Islet of Langerhans (tissue), 1 donor: ENCODE measurements at regions not wholly inside any gene's neighbourhood (a gene's known extent, or its start where the extent isn't known, plus 50 kb on each side); places are given as distances from the start of the nearest gene placed in this dataset.
"Not testable (repeated sequence)": the region's sequence is repeated elsewhere in the genome, so short reads cannot be mapped to it uniquely, and the experiment has no call there.

ENCODE experiments used
- FAIRE-seq: peaks from one replicate; lab custom pipeline; 2011; peaks lifted over from hg19 to GRCh38; lab: Jason Lieb, UNC

DNA sequence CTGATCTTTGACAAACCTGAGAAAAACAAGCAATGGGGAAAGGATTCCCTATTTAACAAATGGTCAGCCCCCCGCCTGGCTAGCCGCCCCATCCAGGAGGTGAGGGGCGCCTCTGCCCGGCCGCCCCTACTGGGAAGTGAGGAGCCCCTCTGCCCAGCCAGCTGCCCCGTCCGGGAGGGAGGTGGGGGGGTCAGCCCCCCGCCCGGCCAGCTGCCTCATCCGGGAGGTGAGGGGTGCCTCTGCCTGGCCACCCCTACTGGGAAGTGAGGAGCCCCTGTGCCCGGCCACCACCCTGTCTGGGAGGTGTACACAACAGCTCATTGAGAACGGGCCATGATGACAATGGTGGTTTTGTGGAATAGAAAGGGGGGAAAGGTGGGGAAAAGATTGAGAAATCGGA is 717.1 kb downstream of the COL12A1 start:
- FAIRE-seq = not testable (repeated sequence)

DNA sequence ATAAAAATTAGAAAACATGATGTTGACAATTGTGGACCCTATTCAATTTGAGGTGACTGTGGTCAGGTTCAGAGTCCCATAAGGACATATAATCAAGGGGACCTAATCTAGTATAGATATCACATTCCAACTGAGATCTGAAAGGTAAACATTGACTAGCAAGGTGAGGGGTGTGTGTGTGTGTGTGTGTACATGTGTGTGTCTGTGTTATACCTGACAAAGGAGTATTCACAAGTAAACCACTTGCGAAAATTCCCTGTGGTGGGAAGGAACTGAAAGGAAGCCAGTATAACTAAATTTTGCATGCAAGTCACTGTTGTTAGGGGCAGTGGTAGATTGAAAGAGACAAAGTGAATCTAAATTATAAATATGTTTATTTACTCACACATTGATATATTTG is 723.7 kb downstream of the COL12A1 start:
- FAIRE-seq = no peak

DNA sequence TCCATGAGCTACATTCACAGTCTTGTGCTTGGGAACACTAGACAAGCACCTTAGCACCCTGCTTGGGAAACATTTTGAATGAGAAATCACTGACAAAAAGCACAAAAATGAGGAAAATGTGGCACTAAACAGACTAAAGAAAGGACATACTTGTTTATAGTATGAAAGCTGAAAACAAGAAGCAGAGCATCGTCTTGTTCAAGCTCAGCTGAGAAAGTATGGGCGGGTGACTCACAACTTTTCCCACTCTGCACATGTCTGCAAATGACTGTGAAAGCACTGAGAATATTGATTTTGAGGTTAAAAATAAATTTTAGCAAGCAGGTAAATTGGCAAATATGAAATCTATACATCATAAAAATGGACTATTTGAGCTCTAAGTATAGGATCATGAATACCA is 725.3 kb downstream of the COL12A1 start:
- FAIRE-seq = no peak

DNA sequence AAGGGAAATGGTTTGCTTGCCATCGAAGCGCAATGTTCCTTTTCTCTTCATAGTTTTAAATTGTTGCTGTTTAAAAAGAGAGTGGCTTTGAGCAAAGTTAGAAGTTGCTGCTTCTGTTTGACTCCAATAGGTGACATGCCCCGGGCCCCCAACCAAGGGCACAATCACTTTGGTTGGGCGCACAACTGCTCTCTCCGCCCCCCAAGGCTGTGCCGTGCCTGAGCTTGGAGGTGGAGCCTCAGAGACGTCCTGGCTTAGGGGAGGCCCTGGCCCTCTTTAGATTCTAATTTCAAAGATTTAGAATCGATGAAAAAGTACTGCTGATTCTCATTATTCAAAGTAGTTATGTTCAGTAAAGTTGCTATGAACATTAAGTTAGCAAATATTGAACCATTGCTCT is 725.9 kb downstream of the COL12A1 start:
- no peak for FAIRE-seq

DNA sequence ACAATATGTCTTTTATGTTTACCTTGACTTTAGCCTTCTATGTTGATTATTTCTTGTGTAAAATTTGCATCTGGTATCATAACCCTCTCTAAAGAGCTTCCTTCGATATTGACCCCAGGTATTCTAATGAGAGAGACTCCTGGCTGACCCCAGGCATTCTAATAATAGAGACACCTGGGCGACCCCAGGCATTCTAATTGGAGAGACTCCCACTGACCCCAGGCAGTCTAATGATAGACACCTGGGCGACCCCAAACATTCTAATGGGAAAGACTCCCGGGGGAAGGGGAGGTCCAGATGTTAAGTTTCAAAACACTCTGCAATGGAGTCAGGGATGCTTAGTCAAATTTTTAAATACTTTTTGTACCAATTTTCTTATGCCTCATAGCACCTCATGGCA is 726.4 kb downstream of the COL12A1 start:
- FAIRE-seq = no peak

DNA sequence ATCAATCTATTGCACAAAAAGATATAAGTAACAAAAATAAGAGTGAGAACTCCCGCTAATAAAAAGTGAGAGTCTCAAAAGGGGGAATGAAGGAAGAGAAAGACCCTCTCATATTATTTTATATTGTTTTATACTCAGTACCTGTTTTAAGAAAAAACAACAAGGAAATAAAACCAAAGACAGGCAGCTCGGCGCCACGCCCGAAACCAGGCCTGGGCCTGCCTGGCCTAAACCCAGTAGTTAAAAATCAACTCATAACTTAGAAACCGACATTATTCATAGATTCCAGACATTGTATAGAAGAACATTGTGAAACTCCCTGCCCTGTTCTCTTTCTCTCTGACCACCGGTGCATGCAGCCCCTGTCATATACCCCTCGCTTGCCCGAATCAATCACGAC is 731.8 kb downstream of the COL12A1 start:
- FAIRE-seq = not testable (repeated sequence)

DNA sequence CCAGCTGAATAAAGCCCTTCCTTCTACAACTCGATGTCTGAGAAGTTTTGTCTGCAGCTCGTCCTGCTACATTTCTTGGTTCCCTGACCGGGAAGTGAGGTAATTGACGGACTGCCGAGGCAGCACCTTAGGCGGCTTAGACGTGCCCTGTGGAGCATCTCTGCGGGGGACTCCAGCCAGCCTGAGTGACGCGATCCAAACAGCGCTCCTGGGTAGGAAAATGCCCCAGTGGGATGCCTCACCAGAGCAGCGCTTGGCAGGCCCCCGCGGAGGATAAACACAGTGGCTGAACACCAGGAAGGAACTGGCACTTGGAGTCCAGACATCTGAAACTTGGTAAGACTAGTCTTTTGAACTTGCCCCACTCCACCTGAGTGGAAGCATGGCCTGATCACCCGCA is 737.3 kb downstream of the COL12A1 start:
- not testable (repeated sequence) for FAIRE-seq

DNA sequence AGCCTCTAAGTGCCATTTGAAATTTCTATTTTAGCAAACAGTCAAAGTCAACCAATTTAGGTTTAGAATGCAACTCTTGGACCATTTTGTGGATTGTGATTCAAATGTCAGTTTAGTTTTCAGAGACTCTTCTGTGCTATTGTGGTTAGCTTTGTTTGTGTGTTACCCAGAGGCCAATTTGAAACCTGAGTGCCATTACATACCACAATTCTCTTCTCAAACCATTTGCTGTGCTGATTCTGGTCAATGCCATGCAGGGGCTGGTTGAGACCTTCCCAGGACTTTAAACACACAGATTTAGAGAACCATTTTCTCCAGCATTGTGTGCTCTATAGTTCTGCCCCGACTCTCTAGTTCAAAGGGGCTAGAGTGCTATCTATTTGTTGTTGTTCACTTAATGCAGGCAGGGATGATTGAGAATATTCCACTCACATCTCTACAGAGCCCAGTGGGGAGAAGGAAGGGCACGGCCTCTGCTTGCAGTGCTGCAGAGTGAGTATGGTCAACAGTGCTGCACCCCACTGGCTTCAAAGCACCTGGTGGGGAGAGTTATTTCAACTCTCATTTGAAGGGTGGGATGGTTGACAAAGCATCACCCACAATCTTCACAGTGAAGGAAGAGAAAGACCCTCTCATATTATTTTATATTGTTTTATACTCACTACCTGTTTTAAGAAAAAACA is 738.2 kb downstream of the COL12A1 start:
- no peak for FAIRE-seq

DNA sequence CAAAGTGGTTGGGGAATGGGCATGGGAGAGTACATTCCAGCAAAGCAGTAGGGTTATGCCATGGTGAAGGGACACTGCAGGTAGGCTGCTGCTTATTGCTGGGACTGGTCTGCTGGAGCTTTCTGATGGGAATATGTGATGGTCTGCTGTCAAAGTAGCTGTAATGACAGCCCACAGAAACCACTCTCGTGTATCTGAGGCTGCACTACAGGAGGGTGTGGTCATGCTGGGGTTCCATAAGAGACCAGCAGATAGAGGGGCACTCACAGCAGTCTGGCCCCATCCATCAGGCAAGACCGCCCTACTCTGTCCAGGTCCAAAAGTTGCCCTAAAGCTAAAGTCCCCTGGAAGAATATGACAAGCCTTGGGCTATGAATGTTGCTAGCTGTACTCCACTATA is 739.3 kb downstream of the COL12A1 start:
- FAIRE-seq = no peak

DNA sequence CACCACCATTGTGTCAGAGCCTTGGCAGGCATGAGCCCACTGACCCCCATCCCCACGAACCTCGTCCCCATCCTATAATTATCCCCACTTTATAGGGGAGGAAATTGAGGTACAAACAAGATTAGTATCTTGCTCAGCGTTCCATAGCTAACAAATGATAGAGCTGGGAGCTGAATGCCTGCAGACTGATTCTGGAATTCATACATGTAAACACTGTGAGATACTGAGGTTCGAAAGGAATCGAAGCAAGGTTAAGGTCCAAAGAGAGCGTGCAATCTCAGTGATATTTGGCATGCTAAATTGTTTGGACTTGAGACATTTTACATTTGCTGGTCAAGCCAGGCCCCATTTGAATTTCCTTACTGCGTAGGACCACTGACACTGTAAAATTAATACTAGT is 746.6 kb downstream of the COL12A1 start:
- FAIRE-seq = no peak

DNA sequence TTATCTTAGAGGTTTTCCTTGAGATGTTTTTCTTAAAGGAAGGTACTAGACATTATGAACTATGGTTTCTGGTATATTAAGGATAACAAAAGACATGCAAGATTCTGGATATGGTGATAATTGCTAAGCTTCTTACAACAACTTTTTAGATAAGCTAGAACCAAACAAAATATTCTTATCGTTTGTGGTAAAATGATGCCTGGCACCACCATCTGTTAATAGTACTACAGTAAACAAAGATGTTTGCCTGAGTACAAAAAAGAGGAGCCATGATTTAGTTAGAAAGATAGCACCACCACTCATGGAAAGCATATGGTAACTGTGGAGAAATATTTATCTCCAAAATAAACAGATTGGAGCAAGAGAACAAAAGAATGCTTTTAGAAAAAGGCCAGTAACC is 747.3 kb downstream of the COL12A1 start:
- no peak for FAIRE-seq

DNA sequence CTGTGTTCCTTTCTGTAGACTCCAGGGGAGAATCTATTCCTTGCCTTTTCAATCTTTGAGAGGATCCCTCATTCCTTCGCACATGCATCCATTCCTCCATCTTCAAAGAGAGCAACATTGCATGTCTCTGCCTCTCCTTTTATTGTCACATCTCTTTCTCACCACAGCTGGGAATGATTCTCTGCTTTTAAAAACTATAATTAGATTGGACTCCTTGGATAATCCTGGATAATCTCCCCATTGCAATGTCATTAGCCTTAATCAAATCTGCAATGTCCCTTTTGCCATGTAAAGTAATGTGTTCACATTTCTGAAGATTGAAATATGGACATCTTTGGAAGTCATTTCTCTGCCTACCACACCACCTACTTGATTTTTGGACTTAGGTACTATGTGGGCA is 750.1 kb downstream of the COL12A1 start:
- no peak for FAIRE-seq

DNA sequence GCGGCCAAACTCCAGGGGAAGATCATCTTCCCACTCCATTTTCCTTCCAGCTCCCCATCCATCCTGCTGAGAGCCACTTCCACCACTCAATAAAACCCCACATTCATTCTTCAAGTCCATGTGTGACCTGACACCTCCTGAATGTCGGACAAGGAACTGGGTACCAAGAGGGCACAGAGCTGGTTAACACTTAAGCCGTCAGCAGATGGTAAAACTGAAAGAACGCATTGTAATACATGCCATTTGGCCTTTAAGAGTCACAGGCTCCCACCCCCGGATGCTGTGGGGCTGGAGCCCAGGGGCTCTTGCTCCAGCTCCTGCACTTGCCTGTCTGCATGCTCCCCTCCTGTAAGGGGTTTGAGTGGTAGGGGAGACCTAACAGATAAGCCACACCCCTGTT is 753.9 kb downstream of the COL12A1 start:
- FAIRE-seq = no peak

DNA sequence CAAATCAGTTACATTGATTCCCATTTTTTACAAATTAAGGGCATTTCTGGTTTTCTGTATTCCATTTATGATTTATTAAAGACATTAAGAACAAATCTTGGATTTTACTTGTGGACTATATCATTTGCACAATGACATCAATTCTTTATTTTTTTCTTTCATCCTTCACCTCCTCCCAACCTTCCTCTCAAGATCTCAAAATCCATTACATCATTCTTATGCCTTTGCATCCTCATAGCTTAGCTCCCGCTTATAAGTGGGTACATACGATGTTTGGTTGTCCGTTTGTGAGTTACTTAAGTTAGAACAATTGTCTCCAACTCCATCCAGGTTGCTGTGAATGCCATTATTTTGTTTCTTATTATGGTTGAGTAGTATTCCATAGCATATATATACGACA is 752.8 kb downstream of the CD109 start:
- FAIRE-seq = no peak

DNA sequence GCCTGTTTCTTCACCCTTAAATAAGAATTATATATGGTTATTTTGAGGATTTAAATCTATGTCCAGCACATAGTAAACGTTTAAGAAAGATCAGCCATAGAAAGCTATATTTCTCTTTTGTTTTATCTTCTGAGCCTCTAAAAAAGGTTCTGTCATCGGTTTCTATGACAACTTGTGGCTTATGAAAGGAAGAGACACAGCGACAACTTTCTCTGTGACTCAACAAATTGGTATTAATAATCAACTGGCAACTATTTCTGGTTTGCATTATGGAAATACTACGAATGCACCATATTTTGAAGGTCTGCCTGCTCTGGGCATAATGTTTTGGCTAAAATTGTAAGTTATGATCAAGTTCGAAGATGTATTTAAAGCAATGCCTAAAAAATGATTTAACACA is 751.0 kb downstream of the CD109 start:
- no peak for FAIRE-seq

DNA sequence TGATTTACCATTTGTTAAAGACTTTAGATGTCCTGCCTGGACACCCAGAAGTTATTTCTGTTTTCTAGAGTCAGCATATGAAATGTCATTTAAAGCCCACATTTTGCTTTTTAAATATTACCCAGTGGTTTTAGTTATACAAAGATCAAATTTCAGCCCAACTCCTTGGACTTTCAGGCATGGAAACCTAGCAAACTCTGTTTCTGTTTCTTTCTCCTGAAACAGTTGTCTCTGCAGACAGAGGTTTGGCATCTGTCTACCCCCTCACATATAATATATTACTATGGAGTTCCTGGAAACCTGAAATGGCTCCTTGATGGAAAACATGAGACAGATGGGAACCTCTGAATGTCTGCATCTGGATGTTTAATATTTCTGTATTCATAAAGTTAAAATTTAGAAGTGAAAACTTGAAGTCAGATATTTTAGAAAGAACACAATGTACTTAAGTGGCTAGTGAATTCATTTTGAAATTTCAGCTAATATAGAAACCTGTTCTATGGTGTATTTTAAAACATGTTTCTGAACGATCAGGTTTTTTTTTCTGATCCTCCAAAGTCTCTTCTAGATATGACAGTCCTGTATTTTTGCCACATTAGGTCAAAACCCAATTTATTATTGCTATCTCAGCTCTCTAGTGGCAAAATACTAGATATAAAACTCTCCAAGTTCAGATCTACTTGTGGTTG is 743.3 kb downstream of the CD109 start:
- FAIRE-seq = no peak

DNA sequence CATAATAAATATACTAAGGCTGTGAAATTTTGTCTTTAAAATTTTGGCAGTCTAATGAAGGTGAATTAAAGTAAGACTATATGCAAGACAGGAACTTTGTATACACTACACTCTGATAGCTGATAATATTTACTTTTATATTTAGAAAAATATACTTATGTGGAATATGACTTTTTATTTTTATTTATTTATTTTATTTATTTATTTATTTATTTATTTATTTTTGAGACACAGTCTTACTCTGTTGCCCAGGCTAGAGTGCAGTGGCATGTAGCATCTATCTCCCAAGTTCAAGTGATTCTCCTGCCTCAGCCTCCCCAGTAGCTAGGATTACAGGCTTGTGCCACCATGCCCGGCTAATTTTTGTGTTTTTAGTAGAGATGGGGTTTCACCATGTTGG is 742.4 kb downstream of the CD109 start:
- not testable (repeated sequence) for FAIRE-seq

DNA sequence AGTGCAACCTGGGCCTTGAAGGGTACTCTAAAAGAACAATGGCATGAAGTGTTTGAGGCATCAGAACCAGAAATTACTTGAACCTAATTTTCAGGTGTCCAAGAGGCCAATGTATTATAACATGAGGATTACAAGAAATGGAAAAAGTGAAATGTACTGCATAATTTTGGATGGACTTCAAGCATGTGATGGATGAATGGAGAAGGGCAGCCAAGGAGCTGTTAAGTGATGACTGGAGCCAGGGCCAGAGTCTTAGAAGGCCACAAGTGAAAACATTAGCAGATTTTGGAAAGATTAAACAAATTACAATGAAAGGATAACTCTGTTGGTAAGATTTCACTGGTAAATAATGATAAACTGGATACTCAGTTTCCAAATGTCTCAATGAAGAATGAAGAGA is 738.2 kb downstream of the CD109 start:
- no peak for FAIRE-seq

DNA sequence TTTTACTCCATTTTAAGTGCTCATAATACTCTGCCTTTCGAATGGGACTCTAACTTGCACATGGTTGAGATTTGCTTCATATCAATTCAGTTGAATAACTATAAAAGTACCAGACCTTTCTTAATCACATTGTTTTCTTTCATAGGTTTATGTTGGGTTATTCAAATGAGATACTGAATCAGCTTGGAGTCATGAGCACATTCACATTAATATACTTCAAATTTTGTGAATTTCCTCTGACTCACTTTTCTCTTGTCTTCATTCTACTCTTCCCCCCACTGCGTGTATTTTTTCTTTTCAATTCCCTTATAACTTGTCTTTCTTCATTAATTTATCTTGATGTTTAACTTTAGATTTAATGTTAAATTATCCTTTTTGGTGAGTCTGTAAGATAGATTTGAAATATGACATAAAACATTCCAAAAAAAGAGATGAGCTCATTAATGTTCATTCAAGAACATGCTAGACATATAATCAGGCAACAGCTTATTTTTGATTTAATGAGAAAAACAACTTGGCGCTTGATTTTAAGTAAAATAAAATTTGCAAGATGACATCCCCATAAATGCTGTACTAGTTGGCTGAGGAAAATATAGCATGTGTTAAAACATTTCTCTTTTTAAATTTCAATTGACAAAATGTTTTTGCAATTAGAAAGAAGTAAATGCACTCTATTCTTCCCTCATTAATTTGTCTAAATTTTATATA is 736.0 kb downstream of the CD109 start:
- no peak for FAIRE-seq

DNA sequence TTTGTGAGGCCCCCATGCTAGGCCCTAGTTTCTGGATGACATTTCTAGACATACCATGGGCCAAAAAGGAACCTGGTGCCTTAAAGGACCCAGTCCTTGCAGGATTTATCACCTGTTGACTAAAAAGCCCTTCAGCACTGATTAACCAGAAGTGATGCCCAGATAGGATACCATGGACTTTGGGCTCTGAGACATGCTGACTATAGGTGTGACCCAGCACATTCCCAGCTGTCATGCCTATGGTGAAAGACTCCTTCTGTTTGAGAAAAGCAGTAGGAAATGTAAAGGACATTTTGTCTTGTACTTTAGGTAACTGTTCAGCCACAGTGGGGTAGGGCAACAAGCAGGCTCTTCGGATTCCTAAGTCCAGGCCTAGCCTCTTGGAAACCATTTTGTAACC is 724.2 kb downstream of the CD109 start:
- FAIRE-seq = no peak

DNA sequence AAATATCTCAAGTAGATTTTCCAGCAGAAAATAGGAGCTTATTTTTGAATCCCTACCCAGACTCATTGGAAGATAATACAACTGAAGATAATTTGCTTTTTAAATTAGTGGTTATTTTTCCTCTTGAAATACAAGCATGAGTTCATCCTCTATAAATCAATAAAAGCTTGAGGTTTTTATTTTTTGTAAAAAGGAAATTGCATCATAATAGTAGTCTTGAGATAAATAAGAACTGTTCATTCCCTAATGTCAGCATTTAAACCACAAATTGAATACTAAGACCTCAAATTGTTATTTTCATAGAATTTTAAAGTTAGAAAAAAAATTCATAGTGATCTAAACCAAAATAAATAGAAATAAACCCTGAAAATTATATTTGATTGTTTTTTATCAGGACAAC is 719.1 kb downstream of the CD109 start:
- FAIRE-seq = no peak

DNA sequence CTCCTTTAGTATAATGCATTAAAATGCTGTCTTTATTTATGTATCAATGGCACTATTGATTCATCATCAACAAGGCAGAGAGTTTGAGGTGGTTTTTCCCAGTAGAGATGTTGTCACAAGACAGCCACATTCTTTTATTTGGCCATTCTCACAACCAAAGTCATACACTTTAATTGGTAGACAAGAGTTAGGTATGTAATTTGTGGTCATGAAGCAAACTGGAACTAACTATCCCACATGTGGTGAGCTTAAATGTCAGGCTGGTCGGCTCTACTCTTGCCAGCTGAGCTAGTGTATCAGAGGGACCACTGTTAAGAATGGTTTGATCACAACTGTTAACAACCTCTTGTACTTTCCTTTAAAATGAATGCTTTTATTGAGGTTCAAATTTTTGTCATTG is 714.6 kb downstream of the CD109 start:
- FAIRE-seq = no peak

DNA sequence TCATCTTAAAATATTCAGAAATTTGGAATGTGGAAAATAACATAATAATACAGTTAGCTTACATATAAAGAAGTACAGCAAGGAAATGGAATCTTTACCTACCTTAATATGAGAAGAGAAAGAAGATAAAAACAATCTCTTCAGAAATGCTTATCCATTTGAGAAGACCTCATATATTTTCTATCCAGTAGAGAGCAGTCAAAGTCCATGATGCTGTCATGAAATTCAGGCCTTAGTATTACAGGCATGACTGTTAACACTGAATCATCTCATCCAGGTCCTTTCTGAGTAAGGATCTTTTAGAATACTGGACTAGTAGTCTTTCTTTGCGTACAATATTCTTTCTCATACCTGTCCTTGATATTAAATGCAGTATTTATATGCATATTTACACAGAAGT is 713.4 kb downstream of the CD109 start:
- no peak for FAIRE-seq

DNA sequence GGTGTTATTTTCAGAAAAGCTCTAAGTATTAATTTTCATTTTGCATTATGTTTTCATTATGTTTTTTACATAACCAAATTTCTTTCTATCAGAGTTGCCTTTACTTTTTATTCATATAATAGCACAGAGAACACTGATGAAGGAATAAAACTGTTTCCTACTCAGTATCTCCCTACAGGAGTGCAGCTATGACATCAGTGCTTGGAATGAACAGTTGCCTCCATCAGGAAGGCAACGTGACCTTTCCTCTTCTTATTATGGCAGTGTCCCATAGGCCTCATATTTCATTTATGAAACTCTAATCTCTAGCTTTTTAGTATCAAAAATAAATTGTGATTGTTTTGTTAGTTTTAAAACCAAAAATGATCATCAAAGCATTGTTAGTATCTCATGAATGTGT is 712.8 kb downstream of the CD109 start:
- no peak for FAIRE-seq
